Right forelimb (tissue), 1 donor: ENCODE measurements at regions not wholly inside any gene's neighbourhood (a gene's known extent, or its start where the extent isn't known, plus 50 kb on each side); places are given as distances from the start of the nearest gene placed in this dataset.
A peak's percentile ranks its signal among the peaks of the same experiment; 100 is the strongest.

Source experiments
- DNase-seq: peaks from one replicate; pipeline ENCODE4 v3.0.0-alpha.2; 2018

DNA sequence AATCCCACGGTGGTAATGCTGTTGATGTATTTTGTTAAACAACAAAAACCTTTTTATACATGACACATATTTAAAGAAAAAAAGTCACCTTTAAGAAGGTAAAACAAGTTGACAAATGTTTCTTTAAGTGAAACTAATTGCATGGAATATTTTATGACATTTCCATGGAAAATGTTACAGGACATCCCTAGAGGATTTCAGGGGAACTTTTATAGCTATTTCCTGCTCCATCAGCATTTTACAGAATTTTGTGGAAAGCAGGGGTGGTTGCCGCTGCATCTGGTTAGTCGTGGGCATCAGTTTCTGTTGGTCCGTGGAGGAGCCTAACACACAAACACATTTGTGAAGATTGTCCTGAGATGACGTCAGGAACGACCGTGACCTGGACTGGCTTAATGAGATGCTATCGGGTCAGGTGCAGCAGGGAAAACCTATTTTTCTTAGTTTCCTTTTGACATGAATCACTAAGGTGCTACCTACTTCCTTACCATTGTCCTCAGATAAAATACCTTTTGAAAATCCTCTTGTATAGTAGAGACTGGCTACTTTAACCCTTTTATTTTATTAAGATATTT, 305.1 kb downstream of the MAP2K6 start:
- no peak for DNase-seq

DNA sequence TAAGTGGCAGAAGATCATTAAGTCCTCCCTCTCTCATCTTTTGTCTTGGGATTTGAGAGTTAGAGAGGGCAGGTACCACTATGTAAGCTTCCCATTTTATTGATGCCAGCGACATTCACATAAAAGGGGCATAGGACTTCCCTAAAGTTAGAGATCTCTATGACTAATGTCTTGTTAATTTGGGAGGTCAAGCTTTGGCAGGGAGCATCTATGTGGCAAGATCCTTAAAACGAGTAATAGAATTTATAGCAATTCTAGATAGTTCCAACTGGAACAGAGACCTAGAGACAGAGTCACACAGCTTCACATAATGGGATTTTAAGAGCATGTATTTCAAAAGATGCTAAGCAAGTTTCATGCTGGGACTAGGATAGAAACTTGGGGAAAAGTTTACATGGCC, 308.0 kb downstream of the MAP2K6 start:
- no peak for DNase-seq

DNA sequence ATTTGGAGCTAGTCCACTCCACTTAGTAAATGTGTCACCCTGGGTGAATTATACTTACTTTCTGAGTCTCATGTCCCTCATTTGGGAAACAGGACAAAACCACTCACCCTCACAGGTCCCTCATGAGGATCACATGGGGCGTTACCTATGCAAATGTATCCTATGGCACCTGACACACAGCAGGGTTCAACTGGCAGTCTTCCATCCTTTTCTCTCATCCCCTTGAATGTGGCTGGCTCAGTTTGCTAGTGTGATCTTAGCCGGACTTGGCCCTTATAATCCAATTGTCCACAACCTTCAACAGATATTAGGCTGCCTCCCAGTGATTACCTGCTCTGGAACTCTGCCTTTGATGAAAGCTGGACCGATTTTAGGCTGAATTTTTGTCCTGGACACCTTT, 308.8 kb downstream of the MAP2K6 start:
- no peak for DNase-seq

DNA sequence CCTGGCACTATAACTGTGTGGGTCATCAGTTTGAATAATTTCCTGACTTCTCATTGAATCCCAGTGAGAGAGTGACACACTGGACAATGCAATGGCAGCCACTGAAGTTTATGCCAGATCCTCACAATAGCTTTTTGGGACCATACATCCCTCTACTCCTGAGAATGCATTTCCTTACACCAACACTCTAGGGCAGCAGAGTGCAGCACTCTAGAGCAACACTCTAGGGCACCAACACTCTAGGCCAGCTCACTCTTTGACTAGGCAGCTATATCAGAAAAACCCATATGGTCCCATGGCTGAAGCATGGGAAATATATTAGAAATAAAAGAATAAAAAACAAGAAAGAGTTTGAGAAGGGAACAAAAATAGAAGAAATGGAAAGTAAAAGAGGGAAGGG, 309.2 kb downstream of the MAP2K6 start:
- no peak for DNase-seq

DNA sequence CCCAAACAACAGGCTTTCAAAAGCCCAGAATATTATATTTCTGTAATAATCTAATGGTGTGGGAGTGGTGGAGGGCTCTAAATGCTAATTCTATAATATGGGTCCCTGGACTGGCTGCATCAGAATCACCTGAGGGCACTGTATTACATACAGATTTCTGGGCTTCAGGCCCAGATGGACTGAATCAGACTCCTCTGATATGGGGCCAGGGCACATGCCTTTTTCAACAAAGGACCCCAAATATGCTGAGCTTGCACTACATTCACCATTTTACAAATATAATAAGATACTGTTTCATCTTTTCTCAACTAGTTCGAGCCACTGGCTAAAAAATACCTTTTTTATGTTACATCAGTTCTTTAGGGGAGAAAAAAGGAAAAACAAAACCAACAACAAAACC, 309.7 kb downstream of the MAP2K6 start:
- no peak for DNase-seq

- no peak for DNase-seq
Observed at GRCh38 chr17:69725146-69725545, 310.6 kb downstream of the MAP2K6 start.

GRCh38 chr17:69728816-69729215, 314.3 kb downstream of the MAP2K6 start:
- DNase-seq, result no peak

GRCh38 chr17:69729944-69730343, 315.4 kb downstream of the MAP2K6 start:
- no peak for DNase-seq

- DNase-seq, result no peak
Observed at GRCh38 chr17:69732272-69732918, 317.9 kb downstream of the MAP2K6 start.

GRCh38 chr17:69733171-69734012, 318.9 kb downstream of the MAP2K6 start:
- peak; percentile 72 for DNase-seq

- DNase-seq, result no peak
Observed at GRCh38 chr17:69734656-69735055, 320.2 kb downstream of the MAP2K6 start.

GRCh38 chr17:69735285-69735684, 320.8 kb downstream of the MAP2K6 start:
- DNase-seq, result no peak

DNA sequence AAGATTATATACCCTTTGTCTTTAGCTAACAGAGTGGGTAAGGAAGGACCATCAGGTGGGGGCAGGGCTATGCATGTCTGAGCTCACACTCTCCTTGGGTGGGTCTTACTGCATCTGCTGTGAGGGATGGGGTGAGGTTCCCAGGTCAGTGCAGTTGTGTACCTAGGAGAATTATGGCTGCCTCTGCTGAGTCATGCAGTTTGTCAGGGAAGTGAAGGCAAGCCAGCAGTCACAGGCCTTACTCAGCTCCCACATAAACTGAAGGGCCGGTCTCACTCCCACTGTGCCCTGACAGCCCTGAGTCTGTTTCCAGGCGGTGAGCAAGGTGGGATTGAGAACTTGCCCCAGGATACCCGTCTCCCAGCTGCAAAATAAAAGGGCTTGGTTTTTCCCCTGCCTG, 328.6 kb downstream of the MAP2K6 start:
- DNase-seq, result no peak

DNA sequence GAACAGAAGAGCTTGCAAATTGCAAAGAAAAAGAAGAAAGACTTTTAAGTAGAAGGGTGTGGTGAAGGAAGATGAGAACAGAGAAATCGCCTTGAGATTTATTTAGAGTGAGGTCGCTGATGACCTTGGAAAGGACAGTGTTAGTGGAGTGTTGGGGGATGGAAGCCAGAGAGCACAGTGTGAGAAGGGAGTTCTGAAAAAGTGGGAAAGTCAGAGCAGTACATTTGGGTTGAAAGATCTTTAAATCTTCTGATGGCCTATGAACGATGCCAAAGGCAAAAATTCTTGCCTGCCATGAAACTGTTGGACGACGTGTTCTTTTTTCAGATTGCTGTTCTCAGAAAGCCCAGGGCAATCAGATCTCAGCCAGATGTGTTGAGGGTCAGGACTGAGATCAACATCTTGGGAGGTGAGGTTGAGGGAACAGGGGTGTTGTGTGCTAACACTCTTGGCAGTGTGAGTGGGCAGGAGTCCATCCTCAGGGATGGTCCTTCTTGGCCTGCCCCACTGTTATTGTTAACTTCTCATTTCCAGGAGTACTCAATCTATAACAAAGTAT, 330.1 kb downstream of the MAP2K6 start:
- no peak for DNase-seq

GRCh38 chr17:69749911-69750310, 325.1 kb upstream of the KCNJ16 start:
- DNase-seq, result no peak

GRCh38 chr17:69757688-69758430, 317.2 kb upstream of the KCNJ16 start:
- no peak for DNase-seq

DNA sequence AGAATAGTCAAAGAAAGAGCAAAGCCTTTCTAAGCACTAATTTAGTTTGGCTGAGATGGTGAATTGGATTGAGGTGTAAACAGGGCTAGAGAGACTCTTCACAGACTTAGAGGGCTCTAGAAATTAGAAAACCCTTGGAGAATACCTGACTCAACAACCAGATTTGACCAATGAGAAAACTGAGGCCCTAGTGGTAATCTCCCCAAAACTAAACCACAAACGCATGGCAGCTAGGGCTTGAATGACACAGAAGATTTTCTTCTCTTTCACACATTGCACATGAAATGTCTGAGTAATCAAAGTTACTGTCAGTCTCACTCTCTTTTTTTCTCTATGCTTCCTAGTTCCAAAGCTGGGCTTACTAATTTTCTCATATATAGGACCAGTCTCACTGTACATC, 314.5 kb upstream of the KCNJ16 start:
- no peak for DNase-seq

DNA sequence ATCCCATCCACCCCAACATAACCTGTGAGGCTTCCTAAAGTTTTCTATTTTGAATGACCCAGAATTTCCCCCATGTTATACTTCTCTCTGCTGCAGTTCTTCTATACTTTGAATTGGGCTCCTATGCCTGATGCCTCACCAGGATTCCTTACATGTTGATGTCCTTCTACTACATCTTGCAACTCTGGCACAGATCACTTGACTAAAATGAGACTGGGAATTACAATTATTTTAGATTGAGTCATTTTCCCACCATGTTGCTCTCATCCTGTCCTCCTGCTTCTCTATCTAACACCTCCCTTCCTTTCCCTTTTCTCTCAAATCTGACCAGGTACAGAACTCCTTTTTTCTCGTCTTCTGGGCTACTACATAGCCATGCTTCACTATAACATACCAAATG, 314.0 kb upstream of the KCNJ16 start:
- DNase-seq, result no peak

GRCh38 chr17:69761767-69762321, 313.2 kb upstream of the KCNJ16 start:
- DNase-seq, result no peak

- no peak for DNase-seq
Observed at GRCh38 chr17:69762359-69762758, 312.7 kb upstream of the KCNJ16 start.

DNA sequence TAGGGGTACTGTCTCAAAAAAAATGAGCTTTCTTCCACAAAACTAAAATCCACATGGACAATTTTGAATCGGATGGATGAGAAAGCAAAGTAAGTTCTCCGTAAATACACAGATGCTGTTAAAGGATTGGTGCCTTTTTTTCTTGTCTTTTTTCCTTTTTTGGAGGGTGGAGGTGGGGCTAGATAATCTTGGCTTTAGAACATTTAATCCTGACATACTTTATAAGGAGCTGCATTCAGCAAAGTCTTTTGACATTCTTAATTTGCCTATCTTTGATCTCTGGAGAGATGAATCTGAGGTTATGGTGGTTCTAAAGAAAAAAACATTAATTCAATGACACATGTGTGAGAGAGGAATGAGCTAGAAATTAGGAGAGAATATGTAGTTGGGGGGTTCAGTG, 312.3 kb upstream of the KCNJ16 start:
- no peak for DNase-seq

GRCh38 chr17:69763503-69763902, 311.5 kb upstream of the KCNJ16 start:
- DNase-seq, result no peak

GRCh38 chr17:69764146-69764545, 310.9 kb upstream of the KCNJ16 start:
- DNase-seq, result no peak
